ENCODE measurements at regions not wholly inside any gene's neighbourhood (a gene's known extent, or its start where the extent isn't known, plus 50 kb on each side); places are given as distances from the start of the nearest gene placed in this dataset.

DNA sequence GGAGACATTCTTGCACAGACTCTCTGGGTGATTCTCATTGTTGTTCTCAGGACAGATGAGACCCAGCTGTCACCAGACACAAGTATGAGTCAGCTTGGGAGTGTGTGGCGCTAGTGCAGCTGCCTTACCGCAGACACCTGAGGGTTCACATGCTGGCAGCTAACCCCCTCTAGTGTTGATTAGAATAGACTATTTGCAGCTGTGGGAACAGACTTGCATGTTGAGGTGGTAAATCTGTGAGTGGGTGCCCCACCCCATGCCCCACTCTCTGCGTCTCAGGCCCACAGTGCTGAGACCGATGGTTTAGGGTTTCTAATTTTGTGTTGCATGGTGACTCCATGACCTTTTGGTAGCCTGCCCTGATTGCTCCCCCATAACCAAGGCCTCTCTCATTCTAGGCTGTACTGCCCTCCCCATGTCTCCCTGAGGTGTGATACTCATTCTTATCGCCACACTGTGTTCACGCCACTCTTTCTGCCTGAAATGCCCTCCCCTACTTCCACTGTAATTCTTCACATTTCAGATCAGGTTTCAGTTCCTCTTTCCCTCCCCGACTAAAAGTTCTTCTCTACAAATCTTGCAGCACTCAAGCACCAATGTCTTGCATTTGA is 73.7 kb upstream of the KIRREL3 start:
- DNase-seq (ENCODE audit: low read depth) = peak; percentile 3
- Histone ChIP-seq H3K27me3 (ENCODE audit: control insufficient read depth, insufficient read depth, low read length) (no peaks in the 10 kb centered on the region), H3K36me3 (ENCODE audit: control insufficient read depth, insufficient read depth, low read length) (no peaks in the 10 kb centered on the region), H3K4me3 (ENCODE audit: low read depth, low read length) (no peak overlapping the region)
- peak; percentile 94 for FAIRE-seq
- TF ChIP-seq, protein P1, sequence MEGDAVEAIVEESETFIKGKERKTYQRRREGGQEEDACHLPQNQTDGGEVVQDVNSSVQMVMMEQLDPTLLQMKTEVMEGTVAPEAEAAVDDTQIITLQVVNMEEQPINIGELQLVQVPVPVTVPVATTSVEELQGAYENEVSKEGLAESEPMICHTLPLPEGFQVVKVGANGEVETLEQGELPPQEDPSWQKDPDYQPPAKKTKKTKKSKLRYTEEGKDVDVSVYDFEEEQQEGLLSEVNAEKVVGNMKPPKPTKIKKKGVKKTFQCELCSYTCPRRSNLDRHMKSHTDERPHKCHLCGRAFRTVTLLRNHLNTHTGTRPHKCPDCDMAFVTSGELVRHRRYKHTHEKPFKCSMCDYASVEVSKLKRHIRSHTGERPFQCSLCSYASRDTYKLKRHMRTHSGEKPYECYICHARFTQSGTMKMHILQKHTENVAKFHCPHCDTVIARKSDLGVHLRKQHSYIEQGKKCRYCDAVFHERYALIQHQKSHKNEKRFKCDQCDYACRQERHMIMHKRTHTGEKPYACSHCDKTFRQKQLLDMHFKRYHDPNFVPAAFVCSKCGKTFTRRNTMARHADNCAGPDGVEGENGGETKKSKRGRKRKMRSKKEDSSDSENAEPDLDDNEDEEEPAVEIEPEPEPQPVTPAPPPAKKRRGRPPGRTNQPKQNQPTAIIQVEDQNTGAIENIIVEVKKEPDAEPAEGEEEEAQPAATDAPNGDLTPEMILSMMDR (IDR thresholded peaks at IDR 0.05; ENCODE audit: insufficient read depth, low read length, severe bottlenecking) = no peak

GRCh38 chr11:127073621-127074020 is 73.1 kb upstream of the KIRREL3 start:
- H3K36me3 ChIP-seq (ENCODE audit: control insufficient read depth, insufficient read depth, low read length) = no peaks in the 10 kb centered on the region
- TF ChIP-seq, protein P1 (IDR thresholded peaks at IDR 0.05; ENCODE audit: insufficient read depth, low read length, severe bottlenecking) = no peak
- no peak for DNase-seq (ENCODE audit: low read depth)
- no peaks in the 10 kb centered on the region for H3K27me3 ChIP-seq (ENCODE audit: control insufficient read depth, insufficient read depth, low read length)
- no peak overlapping the region for H3K4me3 ChIP-seq (ENCODE audit: low read depth, low read length)
- FAIRE-seq = no peak

DNA sequence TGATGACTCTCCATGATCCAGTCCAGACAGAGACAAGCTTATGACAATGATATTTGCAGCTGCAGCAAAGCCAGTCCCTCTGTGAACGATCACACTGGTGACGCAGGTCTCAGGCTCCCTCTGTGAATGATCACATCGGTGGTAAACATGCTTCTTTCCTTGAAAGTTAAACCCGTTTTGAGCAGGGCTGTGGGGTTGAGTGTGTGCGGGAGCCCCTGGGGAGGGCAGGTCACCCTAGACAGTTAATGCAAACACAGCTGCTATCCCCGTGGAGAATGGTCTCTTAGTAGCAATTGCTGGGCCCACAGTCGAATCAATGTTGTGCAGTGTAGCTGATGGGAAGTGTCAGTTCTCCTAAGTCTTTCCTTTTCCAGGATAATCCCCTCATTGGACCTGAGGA is 71.0 kb upstream of the KIRREL3 start:
- DNase-seq (ENCODE audit: low read depth) (no peak), FAIRE-seq (no peak)
- Histone ChIP-seq H3K36me3 (ENCODE audit: control insufficient read depth, insufficient read depth, low read length) (no peaks in the 10 kb centered on the region), H3K27me3 (ENCODE audit: control insufficient read depth, insufficient read depth, low read length) (no peaks in the 10 kb centered on the region), H3K4me3 (ENCODE audit: low read depth, low read length) (no peak overlapping the region)
- TF ChIP-seq, protein P1 (IDR thresholded peaks at IDR 0.05; ENCODE audit: insufficient read depth, low read length, severe bottlenecking) = no peak

- Histone ChIP-seq H3K4me3 (ENCODE audit: low read depth, low read length) (no peak overlapping the region), H3K27me3 (ENCODE audit: control insufficient read depth, insufficient read depth, low read length) (no peaks in the 10 kb centered on the region), H3K36me3 (ENCODE audit: control insufficient read depth, insufficient read depth, low read length) (no peaks in the 10 kb centered on the region)
- no peak for FAIRE-seq
- TF ChIP-seq, protein P1 (IDR thresholded peaks at IDR 0.05; ENCODE audit: insufficient read depth, low read length, severe bottlenecking) = no peak
- no peak for DNase-seq (ENCODE audit: low read depth)
These were observed 70.2 kb upstream of the KIRREL3 start for GRCh38 chr11:127070808-127071207.

- H3K4me3 ChIP-seq (ENCODE audit: low read depth, low read length) = no peak overlapping the region
- H3K27me3 ChIP-seq (ENCODE audit: control insufficient read depth, insufficient read depth, low read length) = no peaks in the 10 kb centered on the region
- TF ChIP-seq, protein P1 (IDR thresholded peaks at IDR 0.05; ENCODE audit: insufficient read depth, low read length, severe bottlenecking) = no peak
- no peaks in the 10 kb centered on the region for H3K36me3 ChIP-seq (ENCODE audit: control insufficient read depth, insufficient read depth, low read length)
- no peak for DNase-seq (ENCODE audit: low read depth)
- FAIRE-seq = no peak
These were observed 66.0 kb upstream of the KIRREL3 start for GRCh38 chr11:127066401-127067090.

Measured in bronchial epithelial cell (primary cell).